ENCODE measurements at regions not wholly inside any gene's neighbourhood (a gene's known extent, or its start where the extent isn't known, plus 50 kb on each side); places are given as distances from the start of the nearest gene placed in this dataset.

DNA sequence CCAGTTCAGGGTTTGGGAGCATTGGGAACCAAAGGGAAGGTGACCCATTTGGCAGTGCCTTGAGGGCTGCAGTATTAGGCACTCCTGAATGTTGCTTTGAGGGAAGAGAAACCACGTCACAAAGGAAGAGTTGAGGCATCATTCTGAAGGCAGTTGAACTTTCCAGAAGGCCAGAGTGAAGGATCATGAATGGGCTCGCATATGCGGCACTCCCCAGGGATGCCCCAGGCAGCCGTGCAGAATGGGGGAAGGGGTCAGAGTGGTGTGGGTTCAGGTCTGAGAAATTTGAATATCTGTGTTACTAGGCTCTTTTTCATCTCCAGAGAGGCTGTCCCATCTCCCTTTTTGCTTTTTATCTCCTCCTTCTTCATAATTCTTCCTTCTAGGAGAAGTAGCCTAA lies 60.6 kb upstream of the HMHB1 start:
- TF ChIP-seq, protein P1, sequence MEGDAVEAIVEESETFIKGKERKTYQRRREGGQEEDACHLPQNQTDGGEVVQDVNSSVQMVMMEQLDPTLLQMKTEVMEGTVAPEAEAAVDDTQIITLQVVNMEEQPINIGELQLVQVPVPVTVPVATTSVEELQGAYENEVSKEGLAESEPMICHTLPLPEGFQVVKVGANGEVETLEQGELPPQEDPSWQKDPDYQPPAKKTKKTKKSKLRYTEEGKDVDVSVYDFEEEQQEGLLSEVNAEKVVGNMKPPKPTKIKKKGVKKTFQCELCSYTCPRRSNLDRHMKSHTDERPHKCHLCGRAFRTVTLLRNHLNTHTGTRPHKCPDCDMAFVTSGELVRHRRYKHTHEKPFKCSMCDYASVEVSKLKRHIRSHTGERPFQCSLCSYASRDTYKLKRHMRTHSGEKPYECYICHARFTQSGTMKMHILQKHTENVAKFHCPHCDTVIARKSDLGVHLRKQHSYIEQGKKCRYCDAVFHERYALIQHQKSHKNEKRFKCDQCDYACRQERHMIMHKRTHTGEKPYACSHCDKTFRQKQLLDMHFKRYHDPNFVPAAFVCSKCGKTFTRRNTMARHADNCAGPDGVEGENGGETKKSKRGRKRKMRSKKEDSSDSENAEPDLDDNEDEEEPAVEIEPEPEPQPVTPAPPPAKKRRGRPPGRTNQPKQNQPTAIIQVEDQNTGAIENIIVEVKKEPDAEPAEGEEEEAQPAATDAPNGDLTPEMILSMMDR (IDR thresholded peaks at IDR 0.05) = no peak
- TF ChIP-seq, protein P2, sequence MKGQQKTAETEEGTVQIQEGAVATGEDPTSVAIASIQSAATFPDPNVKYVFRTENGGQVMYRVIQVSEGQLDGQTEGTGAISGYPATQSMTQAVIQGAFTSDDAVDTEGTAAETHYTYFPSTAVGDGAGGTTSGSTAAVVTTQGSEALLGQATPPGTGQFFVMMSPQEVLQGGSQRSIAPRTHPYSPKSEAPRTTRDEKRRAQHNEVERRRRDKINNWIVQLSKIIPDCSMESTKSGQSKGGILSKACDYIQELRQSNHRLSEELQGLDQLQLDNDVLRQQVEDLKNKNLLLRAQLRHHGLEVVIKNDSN (CRISPR knock-in tag; IDR thresholded peaks at IDR 0.05) = no peak
- no peak for TF ChIP-seq MYBL2 (CRISPR knock-in tag; IDR thresholded peaks at IDR 0.05)
- TF ChIP-seq ZNF317 (CRISPR knock-in tag; IDR thresholded peaks at IDR 0.05; ENCODE audit: borderline replicate concordance, low read depth) = no peak
- no peak for TF ChIP-seq TEAD4 (CRISPR knock-in tag; IDR thresholded peaks at IDR 0.05)
- TF ChIP-seq, protein P3, sequence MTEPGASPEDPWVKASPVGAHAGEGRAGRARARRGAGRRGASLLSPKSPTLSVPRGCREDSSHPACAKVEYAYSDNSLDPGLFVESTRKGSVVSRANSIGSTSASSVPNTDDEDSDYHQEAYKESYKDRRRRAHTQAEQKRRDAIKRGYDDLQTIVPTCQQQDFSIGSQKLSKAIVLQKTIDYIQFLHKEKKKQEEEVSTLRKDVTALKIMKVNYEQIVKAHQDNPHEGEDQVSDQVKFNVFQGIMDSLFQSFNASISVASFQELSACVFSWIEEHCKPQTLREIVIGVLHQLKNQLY (CRISPR knock-in tag; IDR thresholded peaks at IDR 0.05) = no peak
